SK-N-SH (cell line): ENCODE measurements at regions not wholly inside any gene's neighbourhood (a gene's known extent, or its start where the extent isn't known, plus 50 kb on each side); places are given as distances from the start of the nearest gene placed in this dataset.

Experiments
- ELF1 ChIP-seq: IDR thresholded peaks from 2 replicates; pipeline ENCODE4 v1.4.0; 2012
- EZH2phosphoT487 ChIP-seq: fragments of 200-600 bp; sonication (generic); IDR thresholded peaks from 2 replicates; pipeline ENCODE4 v1.6.1; 2017; ENCODE audit warnings: low read depth, mixed run types, mild to moderate bottlenecking, antibody characterized with exemption, moderate library complexity, borderline replicate concordance
- FOXJ3 ChIP-seq: sonication (generic); formaldehyde crosslinking; IDR thresholded peaks from 2 replicates; pipeline ENCODE4 v1.5.1; 2020; ENCODE audit warnings: mild to moderate bottlenecking, missing genetic modification reagents
- GABPA ChIP-seq: IDR thresholded peaks from 2 replicates; pipeline ENCODE4 v1.4.0; 2012; ENCODE audit warnings: low read depth, mild to moderate bottlenecking
- GATA2 ChIP-seq: sonication (generic); formaldehyde crosslinking; IDR thresholded peaks from 2 replicates; pipeline ENCODE4 v1.5.0; 2020; ENCODE audit warnings: mild to moderate bottlenecking, missing genetic modification reagents
- JUND ChIP-seq: IDR thresholded peaks from 2 replicates; pipeline ENCODE4 v1.4.0; 2012
- POLR2AphosphoS5 ChIP-seq: IDR thresholded peaks from 2 replicates; pipeline ENCODE4 v1.6.1; 2012; ENCODE audit warnings: low read depth, low read length
- SMC3 ChIP-seq: IDR thresholded peaks from 2 replicates; pipeline ENCODE4 v1.6.1; 2012; ENCODE audit warnings: low read depth, low read length, improper control_type of control experiment
- YY1 ChIP-seq: IDR thresholded peaks from 2 replicates; pipeline ENCODE4 v1.4.0; 2012; ENCODE audit warnings: low read depth, mild to moderate bottlenecking
- TF ChIP-seq, protein P1 (sequence below): fragments of 200-600 bp; sonication (generic); IDR thresholded peaks from 2 replicates; pipeline ENCODE4 v1.6.1; 2017; ENCODE audit warnings: antibody characterized with exemption, mild to moderate bottlenecking, moderate library complexity
- TF ChIP-seq, protein P2 (sequence below): IDR thresholded peaks from 2 replicates; pipeline ENCODE4 v1.4.0; 2012; ENCODE audit warnings: low read depth, borderline replicate concordance

DNA sequence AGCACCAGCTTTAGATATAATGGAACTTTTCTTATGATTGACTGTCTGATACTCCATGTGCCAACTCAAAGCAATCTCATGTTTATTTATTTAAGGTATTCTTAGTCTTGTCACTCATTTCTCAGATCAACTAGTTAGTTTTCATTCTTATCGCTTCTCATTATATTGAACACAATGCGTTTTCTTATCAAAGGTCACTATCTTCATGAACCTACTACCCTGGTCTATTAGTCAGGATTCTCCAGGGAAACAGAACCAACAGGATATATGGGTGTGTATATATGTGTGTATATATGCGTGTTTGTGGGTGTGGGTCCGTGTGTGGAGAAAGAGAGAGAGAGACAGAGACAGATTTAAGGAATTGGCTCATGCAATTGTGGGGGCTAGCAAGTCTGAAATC is 619.9 kb downstream of the ZEB2 start:
- TF ChIP-seq, protein P1, sequence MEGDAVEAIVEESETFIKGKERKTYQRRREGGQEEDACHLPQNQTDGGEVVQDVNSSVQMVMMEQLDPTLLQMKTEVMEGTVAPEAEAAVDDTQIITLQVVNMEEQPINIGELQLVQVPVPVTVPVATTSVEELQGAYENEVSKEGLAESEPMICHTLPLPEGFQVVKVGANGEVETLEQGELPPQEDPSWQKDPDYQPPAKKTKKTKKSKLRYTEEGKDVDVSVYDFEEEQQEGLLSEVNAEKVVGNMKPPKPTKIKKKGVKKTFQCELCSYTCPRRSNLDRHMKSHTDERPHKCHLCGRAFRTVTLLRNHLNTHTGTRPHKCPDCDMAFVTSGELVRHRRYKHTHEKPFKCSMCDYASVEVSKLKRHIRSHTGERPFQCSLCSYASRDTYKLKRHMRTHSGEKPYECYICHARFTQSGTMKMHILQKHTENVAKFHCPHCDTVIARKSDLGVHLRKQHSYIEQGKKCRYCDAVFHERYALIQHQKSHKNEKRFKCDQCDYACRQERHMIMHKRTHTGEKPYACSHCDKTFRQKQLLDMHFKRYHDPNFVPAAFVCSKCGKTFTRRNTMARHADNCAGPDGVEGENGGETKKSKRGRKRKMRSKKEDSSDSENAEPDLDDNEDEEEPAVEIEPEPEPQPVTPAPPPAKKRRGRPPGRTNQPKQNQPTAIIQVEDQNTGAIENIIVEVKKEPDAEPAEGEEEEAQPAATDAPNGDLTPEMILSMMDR = no peak
- TF ChIP-seq POLR2AphosphoS5 (no peak), ELF1 (no peak), EZH2phosphoT487 (no peak), YY1 (no peak), GATA2 (CRISPR knock-in tag) (no peak), FOXJ3 (CRISPR knock-in tag) (no peak), GABPA (no peak), JUND (no peak), SMC3 (no peak)
- TF ChIP-seq, protein P2, sequence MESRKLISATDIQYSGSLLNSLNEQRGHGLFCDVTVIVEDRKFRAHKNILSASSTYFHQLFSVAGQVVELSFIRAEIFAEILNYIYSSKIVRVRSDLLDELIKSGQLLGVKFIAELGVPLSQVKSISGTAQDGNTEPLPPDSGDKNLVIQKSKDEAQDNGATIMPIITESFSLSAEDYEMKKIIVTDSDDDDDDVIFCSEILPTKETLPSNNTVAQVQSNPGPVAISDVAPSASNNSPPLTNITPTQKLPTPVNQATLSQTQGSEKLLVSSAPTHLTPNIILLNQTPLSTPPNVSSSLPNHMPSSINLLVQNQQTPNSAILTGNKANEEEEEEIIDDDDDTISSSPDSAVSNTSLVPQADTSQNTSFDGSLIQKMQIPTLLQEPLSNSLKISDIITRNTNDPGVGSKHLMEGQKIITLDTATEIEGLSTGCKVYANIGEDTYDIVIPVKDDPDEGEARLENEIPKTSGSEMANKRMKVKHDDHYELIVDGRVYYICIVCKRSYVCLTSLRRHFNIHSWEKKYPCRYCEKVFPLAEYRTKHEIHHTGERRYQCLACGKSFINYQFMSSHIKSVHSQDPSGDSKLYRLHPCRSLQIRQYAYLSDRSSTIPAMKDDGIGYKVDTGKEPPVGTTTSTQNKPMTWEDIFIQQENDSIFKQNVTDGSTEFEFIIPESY = no peak
